Smooth muscle cell (in vitro differentiated cells): ENCODE measurements at regions not wholly inside any gene's neighbourhood (a gene's known extent, or its start where the extent isn't known, plus 50 kb on each side); places are given as distances from the start of the nearest gene placed in this dataset.
"Not testable (repeated sequence)": the region's sequence is repeated elsewhere in the genome, so short reads cannot be mapped to it uniquely, and the experiment has no call there.

Experiments used
- DNase-seq: peaks from one replicate; lab custom pipeline; 2025; ENCODE audit not compliant: unreplicated experiment; lab: John Stamatoyannopoulos, UW
- H2AFZ ChIP-seq: fragments of 200-600 bp; sonication (generic); 2 replicates; pipeline ENCODE4 v1.6.0; 2016; ENCODE audit warnings: antibody characterized with exemption, low read depth, mild to moderate bottlenecking
- H3F3A ChIP-seq: fragments of 200-600 bp; sonication (generic); 2 replicates; pipeline ENCODE4 v1.6.0; 2017; ENCODE audit warnings: antibody characterized with exemption, low read depth
- H3K27ac ChIP-seq: fragments of 200-600 bp; sonication (generic); 2 replicates; pipeline ENCODE4 v1.5.1; 2016; ENCODE audit warnings: low read depth, mild to moderate bottlenecking
- H3K27me3 ChIP-seq: fragments of 200-600 bp; sonication (generic); 2 replicates; pipeline ENCODE4 v1.6.1; 2016; ENCODE audit warnings: low read depth, mild to moderate bottlenecking
- H3K36me3 ChIP-seq: fragments of 200-600 bp; sonication (generic); 2 replicates; pipeline ENCODE4 v1.5.1; 2016; ENCODE audit warnings: low read depth
- H3K4me1 ChIP-seq: fragments of 200-600 bp; sonication (generic); 2 replicates; pipeline ENCODE4 v1.5.1; 2016; ENCODE audit warnings: low read depth
- H3K4me2 ChIP-seq: fragments of 200-600 bp; sonication (generic); 2 replicates; pipeline ENCODE4 v1.6.0; 2016; ENCODE audit warnings: mild to moderate bottlenecking
- H3K4me3 ChIP-seq: fragments of 200-600 bp; sonication (generic); 2 replicates; pipeline ENCODE4 v1.5.1; 2016; ENCODE audit warnings: mild to moderate bottlenecking
- H3K79me2 ChIP-seq: fragments of 200-600 bp; sonication (generic); 2 replicates; pipeline ENCODE4 v1.6.0; 2016; ENCODE audit warnings: low read depth, mild to moderate bottlenecking
- H3K9ac ChIP-seq: fragments of 200-600 bp; sonication (generic); 2 replicates; pipeline ENCODE4 v1.6.0; 2016; ENCODE audit warnings: low read depth
- H3K9me3 ChIP-seq: fragments of 200-600 bp; sonication (generic); replicated peaks from 2 replicates; pipeline ENCODE4 v1.5.1; 2016; ENCODE audit warnings: low read depth
- H4K20me1 ChIP-seq: fragments of 200-600 bp; sonication (generic); 2 replicates; pipeline ENCODE4 v1.6.0; 2016; ENCODE audit warnings: low read depth
- CTCF ChIP-seq: fragments of 200-600 bp; sonication (generic); IDR thresholded peaks from 2 replicates; pipeline ENCODE4 v1.5.1; 2017; ENCODE audit warnings: borderline replicate concordance, mild to moderate bottlenecking, antibody characterized with exemption; ENCODE audit not compliant: insufficient read depth, poor library complexity, severe bottlenecking
- WGBS: methylation state at CpG from one replicate; pipeline ENCODE4 v1.1.7; 2016; ENCODE audit warnings: low lambda C conversion rate; 5-methylcytosine and 5-hydroxymethylcytosine counted together

DNA sequence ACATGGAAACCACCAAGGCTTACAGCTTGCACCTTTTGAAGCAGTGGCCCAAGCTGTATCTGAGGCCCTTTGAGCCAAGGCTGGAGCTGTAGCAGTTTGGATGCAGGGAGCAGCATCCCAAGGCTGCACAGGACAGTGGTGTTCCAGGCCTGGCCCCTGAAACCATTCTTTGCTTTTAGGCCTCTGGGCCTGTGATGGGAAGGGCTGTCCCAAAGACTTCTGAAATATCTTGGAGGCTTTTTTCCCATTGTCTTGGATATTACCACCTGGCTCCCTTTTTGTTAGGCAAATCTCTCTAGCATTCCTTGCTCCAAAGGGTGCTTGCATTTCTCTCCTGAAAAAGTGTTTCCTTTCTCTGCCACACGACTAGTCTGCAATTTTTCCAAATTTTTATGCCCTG is 302.8 kb upstream of the MDFIC2 start:
- 0% methylated on average over 1 of the region's 1 CpG for WGBS
- Histone ChIP-seq H3K27me3 (no peaks in the 10 kb centered on the region), H3F3A (no peaks in the 10 kb centered on the region), H3K9me3 (no peaks in the 10 kb centered on the region), H2AFZ (no peak overlapping the region), H3K9ac (no peak overlapping the region), H3K27ac (no peak overlapping the region), H4K20me1 (no peaks in the 10 kb centered on the region), H3K4me1 (no peaks in the 10 kb centered on the region), H3K36me3 (no peaks in the 10 kb centered on the region), H3K79me2 (no peaks in the 10 kb centered on the region), H3K4me2 (no peak overlapping the region), H3K4me3 (no peak overlapping the region)
- TF ChIP-seq CTCF, result no peak
- DNase-seq, result no peak

- Histone ChIP-seq H4K20me1 (no peaks in the 10 kb centered on the region), H3K9ac (no peak overlapping the region), H3K79me2 (no peaks in the 10 kb centered on the region), H3K4me2 (no peak overlapping the region), H3K27me3 (no peaks in the 10 kb centered on the region), H3K9me3 (no peaks in the 10 kb centered on the region), H3K4me3 (no peak overlapping the region), H3F3A (no peaks in the 10 kb centered on the region), H3K36me3 (no peaks in the 10 kb centered on the region), H2AFZ (no peak overlapping the region), H3K4me1 (no peaks in the 10 kb centered on the region), H3K27ac (no peak overlapping the region)
- DNase-seq, result no peak
- WGBS, result 91% methylated on average over 6 of the region's 6 CpGs
- TF ChIP-seq CTCF, result no peak
Observed at GRCh38 chr3:70614111-70614510, 301.7 kb upstream of the MDFIC2 start.

GRCh38 chr3:70612920-70613319 is 300.5 kb upstream of the MDFIC2 start:
- Histone ChIP-seq H3K4me2 (no peak overlapping the region), H4K20me1 (no peaks in the 10 kb centered on the region), H2AFZ (no peak overlapping the region), H3K9me3 (no peaks in the 10 kb centered on the region), H3K36me3 (no peaks in the 10 kb centered on the region), H3K4me3 (no peak overlapping the region), H3F3A (no peaks in the 10 kb centered on the region), H3K79me2 (no peaks in the 10 kb centered on the region), H3K27me3 (no peaks in the 10 kb centered on the region), H3K27ac (no peak overlapping the region), H3K4me1 (no peaks in the 10 kb centered on the region), H3K9ac (no peak overlapping the region)
- DNase-seq, result no peak
- TF ChIP-seq CTCF, result no peak
- WGBS, result 95% methylated on average over 11 of the region's 11 CpGs

GRCh38 chr3:70611667-70612277 is 299.3 kb upstream of the MDFIC2 start:
- WGBS, result 92% methylated on average over 16 of the region's 25 CpGs
- not testable (repeated sequence) for H4K20me1 ChIP-seq, H3F3A ChIP-seq, H2AFZ ChIP-seq, H3K79me2 ChIP-seq, H3K9me3 ChIP-seq, H3K4me3 ChIP-seq, H3K9ac ChIP-seq, H3K27me3 ChIP-seq, H3K36me3 ChIP-seq, DNase-seq, H3K4me1 ChIP-seq, H3K4me2 ChIP-seq, H3K27ac ChIP-seq
